Kidney capillary endothelial cell (primary cell): ENCODE measurements at regions not wholly inside any gene's neighbourhood (a gene's known extent, or its start where the extent isn't known, plus 50 kb on each side); places are given as distances from the start of the nearest gene placed in this dataset.

ENCODE experiments used
- DNase-seq: peaks from one replicate; pipeline ENCODE4 v3.0.0-alpha.2; 2018; ENCODE audit warnings: low spot score

DNA sequence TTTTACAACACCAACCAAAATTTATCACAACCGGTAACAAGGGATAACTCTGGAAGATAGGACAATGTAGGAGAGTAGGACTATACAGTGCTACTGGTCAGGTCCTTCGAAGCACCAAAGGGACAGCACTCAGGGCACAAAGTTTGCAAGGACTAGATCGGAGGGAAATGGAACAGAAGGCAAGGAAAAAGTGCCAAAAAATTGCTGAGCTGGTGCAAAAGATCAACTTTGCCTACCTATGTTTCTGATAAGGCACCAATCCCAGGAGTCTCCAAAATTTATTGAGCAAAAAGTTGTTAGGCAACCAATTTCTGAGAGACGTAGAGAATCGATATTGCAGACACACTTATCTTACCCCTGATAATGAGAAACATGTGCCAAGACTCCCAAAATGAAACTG lies 160.0 kb upstream of the PLEKHA5 start:
- DNase-seq = no peak

DNA sequence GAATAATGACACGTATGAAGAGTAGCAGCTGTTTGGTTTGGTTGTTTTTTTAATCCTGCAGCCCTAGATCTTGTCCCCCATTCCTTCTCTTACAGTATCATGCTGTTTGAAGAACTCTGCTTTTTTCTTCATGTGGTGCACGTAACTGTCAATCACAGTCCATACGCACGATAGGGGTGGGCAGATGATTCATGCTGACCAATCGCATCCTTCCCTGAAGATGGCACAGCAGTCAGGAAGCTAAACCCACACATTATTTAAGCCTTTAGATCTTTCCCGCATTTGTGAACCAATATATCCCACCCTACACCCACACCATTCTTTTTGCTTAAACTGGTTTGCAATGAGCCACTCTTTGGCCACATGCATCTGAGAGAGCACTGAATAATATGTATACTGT lies 158.9 kb upstream of the PLEKHA5 start:
- DNase-seq = no peak

DNA sequence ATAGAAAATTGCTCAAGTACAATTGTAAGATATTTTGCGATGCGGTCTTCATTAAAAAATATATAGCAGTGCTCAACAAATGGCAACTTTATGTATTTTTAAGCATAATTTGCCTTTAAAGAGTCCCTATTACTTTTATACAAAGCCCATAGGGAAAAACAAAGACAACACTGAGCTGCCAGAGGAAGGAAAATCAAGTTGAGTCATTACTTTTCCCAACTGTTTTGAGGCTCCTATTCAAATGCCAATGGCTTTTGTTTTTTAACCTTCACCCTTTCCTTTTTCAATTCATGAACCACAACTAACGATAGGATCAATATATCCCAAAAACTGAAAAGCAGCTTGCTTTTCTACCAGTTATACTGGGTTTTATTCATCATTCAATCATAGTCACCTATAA lies 157.6 kb upstream of the PLEKHA5 start:
- DNase-seq = no peak

DNA sequence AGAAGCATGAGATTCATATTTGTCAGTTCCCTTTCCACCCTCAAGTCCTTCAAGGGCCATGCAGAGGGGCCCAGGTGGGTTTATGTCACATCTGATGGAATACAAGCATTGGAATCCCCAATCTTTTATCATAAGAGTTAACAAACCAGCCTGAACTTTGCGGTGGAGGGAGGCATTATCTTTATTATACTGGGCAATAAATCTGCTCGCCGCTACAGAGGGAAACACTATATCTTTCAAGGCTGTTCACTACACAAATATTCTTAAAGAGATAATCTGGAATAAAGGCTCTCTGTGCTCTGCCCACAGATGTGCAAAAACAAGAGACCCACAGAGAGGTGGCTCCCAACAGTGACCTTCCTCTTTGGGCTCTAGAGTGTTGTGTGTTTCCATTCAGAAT lies 153.6 kb upstream of the PLEKHA5 start:
- no peak for DNase-seq

DNA sequence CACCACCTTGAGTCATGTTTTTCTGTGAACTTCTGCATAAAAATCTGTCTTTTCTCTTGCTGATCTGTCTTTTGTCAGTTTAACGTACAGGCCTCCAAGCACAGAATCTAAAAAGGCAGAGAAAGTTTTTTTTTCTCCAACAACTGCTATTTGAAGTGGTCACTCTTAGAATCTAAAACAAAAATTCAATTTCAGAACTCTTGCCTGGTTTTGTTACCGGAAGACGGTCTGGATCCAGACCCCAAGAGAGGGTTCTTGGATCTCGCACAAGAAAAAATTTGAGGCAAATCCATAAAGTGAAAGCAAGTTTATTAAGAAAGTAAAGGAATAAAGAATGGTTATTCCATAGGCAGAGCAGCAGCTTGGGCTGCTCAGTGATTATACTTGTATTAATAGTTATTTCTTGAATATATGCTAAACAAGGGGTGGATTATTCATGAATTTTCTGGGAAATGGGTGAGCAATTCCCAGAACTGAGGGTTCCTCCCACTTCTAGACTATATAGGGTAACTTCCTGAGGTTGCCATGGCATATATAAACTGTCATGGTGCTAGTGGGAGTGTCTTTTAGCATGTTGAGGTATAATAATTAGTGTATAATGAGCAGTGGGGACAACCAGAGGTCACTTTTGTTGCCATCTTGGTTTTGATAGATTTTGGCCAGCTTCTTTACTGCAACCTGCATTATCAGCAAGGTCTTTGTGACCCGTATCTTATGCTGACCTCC lies 150.0 kb upstream of the PLEKHA5 start:
- DNase-seq = no peak

DNA sequence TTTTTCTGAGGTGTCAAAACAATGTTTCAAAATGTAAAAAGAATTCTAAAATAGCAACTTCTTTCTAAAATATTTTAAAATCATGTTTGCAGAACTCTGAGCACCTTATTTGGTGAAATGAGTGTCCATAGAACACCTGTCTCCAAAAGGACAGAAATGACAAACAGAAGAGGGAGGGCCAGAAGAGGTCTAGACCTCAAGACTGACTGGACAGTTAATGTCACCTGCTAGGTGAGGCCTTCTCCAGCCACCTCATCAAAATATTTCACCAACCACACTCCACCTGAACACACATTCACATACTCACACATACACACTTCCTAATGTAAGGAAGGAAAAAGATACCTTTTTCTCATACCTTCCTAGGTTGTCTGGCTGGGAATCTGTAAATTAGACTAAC lies 147.8 kb upstream of the PLEKHA5 start:
- DNase-seq = no peak

DNA sequence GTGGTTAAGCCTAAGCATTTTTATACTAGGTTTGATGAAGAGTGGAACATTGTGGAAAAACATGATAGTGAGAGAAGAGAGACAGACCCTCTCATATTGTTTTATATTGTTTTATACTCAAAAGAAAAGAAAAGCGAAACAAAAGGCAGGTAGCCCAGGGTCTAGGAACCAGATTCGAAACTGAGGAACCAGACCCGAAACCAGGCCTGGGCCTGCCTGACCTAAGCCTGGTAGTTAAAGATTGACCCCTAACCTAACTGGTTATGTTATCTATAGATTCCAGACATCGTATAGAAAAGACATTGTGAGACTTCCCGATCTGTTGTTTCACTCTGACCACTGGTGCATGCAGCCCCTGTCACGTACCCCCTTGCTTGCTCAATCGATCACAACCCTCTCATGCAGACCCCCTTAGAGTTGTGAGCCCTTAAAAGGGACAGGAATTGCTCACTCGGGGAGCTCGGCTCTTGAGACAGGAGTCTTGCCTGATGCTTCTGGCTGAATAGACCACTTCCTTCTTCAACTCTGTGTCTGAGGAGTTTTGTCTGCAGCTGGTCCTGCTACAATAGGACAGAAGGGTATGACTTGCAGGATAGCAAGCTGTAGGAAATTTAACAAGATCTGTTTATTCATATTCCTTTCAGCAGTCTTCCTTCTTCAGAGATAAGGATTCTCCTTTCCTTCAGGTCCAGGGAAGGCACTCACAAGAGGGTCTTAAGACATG lies 147.1 kb upstream of the PLEKHA5 start:
- DNase-seq = no peak

DNA sequence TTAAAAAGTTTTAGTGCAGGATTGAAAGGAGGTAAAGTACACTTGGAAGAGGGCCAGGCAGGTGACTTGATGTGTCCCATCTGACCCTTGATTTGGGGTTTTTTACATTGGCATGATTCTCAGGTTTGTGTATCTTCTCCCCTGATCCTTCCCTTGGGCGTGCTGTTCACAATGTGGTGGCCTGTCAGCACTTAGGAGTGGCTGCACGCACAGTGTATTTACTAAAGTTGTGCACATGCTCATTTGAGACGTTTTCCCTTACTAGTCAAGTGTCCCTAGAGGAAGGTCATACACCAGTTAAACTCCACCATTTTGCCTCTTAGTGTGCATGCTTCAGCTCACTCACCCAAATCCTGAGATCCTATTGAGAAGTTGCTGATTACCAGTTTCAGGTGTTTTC lies 145.7 kb upstream of the PLEKHA5 start:
- DNase-seq = no peak

DNA sequence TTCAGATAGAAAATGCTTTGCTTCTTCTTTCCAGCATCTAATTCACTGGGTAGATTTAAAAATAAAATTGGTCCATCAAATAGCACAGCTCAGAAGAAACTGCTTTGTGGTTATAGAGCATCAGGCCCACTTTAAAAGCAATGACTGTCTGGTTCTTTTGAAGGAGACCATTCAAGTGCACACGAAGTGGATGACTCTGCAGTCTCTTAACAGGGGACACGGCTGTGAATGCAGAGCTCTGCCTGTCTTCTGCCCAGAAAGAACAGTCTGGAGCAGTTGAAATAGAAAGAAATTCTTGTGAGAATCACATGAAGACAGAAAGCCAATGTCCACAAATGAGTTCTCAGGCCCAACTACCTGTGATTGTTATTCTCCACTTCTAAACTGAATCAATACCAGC lies 138.7 kb upstream of the PLEKHA5 start:
- no peak for DNase-seq

DNA sequence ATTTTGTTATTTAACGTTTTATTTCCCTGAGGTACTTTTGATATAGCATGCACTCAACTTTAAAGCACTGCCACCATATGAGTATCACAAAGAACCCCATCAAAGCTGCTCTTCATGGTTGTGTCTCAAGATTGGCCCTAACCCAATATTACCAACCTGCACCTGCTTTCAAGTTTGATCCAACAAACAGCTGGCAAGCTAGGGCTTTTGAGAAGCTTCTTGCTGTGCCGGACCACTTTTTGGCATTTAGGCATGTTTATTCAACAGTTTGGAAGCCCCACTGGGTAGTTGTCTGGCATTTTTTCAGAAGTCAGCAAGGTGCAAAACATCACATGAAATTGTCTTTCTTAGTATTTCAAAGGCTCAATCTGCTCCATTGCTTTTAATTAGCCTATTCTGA lies 137.2 kb upstream of the PLEKHA5 start:
- DNase-seq = no peak

DNA sequence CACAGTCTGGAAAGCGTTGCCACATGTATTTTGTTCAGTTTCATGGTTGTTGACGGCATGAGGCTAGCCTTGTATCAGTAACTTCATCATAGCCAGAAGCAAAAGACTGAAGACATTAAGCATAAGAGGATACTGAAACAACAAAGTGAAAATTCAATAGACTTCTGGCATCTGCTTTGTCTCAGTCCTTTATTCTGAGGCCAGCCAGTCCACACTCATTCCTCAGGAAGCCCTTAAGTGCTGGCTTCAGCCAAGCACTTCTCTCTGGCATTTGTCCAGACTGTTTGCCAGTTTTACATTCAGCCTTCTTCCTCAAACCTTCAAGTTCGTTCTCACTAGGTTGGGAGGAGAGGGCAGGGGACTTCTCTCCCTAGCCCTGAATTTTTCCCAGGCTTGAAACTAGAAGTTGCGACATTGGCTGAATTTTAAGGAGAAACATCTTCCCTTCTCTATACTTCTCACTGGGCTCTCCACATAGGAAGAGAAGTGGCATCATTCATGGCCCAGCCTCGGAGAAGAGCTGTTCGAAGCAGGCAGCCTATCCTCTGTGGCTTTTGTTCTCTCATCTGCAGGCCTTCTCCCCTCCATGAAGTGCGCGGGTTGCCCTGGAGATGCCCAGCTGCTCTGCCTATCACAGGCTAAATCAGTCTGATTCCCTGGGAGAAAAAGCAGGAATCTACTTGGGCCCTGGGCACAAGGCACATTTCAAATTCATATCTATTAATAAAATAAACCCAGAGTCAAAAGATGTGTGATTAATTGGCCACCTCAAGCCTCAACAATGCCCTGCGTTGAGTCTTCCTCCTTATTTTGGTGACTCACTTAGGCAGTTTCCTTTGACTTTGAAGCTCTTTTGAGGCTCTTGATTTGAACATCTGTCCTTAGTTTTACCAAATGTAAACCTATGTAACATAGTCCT lies 130.9 kb upstream of the PLEKHA5 start:
- peak; percentile 84 for DNase-seq

DNA sequence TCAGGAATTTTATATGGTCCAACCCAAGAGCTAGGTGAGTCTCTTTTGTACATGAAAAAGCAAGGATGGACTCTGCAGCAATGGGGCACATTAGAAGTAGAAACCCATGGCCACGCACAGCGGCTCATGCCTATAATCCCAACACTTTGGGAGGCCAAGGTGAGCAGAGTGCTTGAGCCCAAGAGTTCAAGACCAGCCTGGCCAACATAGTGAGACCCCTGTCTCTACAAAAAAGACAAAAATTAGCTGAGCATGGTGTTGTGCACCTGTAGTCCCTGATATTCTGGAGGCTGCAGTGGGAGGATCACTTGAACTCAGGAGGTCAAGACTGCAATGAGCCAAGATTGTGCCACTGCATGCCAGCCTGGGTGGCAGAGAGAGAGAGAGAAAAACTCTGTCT lies 128.7 kb upstream of the PLEKHA5 start:
- no peak for DNase-seq

DNA sequence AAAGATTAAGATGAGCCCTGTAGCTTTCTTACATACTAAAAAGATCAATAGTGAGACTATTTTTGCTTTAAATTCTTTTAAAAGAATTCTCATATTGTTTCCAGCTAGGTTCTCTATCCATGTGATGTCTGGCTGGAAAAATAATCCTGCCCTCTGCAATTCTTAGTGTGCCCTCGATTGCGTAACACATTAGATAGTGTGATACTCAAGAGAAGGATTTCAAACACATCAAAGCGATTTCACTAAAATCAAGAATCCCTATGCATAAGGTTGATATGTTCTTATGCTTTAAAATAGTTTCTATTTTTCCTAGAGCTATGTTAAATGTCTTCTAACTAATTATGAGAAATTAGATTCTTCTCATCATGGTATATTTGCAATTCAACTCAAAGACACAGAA lies 127.3 kb upstream of the PLEKHA5 start:
- no peak for DNase-seq

DNA sequence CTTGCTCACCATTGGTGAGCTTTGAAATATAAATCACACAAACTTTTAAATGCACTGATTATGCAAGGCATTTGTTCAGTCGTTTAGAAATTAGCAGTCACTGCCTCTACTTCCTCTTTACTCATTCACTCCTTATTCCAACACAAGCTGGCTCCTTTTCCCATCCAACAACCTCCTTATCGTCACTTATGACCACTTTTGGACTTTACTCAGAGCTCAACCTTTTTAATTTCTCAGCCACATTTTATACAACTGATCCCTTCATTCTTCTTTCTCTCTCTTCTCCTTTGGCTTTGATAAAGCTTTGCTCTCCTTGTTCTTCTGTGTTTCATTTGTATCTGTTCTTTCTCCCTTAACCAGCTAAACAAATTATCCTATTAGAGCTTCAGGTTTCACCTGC lies 126.4 kb upstream of the PLEKHA5 start:
- DNase-seq = no peak

DNA sequence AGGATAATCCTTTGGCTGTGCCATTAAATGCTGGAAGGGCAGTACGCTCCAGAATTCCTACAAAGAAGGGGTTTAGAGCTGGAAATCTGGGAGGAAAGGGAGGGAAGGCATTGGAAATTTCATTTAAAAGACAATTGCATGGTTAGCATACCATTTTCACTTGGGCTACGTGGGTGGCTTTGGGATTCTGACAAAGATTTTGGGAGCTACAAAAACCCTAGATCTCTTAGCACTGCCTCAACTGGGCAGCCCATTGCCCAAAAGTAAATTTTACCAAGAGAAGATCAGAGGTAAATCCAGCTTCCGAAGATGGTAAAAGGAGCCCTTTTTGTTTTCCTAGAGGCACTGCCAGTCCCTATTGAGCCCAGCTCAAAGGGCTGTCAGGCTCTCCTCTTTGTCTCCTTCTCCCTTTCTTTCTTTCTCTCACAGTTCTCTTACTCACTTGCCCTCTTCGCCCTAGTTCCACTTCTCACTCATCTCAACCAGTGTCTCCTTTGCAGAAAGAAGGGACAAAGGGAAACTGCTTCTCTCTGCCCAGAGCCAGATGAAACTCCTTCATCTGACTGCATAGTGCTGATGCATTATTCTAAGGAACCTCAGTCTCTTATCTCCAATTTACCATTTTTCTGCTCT lies 125.4 kb upstream of the PLEKHA5 start:
- no peak for DNase-seq

DNA sequence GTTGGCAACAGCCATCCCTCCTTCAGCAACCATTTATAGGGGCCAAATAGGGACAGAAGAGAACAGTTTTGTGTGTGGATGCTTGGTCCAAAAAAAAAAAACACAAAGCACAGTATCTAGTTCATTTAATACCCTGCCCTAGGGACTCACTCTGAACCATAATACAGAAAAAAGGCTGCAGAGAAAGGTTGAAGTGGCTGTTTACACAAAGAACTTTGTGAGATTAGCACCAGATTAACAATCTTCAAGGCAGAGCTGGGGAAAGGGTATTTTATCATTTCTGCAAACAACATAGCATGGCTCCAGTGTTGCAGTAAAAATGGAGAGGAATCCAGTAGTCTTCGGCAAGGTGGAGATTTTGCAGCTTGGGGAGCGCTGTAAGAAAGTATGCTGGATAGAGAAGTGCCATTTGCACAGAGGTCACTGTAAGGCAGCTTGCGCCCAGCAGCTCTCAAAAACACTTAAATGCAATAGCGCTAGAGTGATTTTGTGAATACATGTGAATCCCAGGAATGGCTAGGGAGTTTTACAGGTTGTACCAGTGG lies 124.2 kb upstream of the PLEKHA5 start:
- no peak for DNase-seq

DNA sequence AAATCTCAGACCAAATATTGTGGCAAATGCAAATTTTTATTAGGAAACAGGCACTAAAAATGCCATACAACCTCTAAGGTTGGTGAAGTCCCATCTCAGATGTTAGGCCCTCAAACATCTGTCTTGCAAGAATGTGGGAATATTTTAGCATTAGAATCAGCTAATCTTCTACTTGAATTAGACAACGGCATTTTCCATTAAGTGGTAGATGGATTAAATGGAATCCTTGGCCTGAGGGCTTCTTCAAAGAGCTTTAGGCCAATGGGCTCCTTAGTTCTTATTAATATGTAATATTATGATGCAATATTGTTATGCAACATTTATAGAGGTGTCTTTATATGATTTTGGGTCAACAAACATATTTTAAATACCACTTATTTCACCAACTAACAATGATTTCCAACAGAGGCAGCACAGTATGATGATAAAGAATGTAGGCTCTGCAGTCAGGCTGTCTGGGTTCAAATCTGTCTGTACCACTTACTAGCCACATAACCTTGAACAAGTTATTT lies 122.9 kb upstream of the PLEKHA5 start:
- no peak for DNase-seq

DNA sequence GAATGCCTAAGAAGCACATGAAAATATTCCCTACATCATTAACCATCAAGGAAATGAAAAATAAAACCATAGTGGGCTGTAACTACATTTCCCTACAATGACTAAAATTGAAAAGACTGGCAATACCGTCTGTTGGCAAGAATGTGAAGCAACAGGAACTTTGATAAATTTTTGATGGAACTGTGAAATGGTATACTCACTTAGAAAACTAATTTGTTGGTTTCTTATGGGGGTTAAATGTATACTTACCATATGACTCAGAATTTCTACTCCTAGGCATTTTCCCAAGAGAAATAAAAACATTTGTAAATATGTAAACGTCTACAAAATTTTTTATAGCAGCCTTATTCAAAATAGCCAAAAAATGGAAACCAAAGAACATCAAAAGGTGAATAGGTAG lies 121.4 kb upstream of the PLEKHA5 start:
- no peak for DNase-seq

DNA sequence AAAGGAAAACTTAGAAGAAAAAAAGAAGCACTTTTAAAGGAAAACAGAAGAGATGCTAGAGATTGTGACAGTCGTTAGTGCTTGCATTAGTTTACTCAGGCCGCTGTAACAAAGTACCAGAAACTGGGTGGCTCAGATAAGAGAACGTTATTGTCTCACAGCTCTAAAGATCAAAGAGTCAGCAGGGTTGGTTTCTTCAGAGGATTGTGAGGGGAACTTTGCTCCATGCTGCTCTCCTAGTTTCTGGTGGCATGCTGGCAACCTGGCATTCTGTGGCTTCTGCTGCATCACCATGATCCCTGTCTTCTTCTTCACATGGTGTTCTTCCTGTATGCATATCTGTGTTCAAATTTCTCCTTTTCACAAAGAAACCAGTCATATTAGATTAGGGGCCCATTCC lies 119.4 kb upstream of the PLEKHA5 start:
- no peak for DNase-seq

DNA sequence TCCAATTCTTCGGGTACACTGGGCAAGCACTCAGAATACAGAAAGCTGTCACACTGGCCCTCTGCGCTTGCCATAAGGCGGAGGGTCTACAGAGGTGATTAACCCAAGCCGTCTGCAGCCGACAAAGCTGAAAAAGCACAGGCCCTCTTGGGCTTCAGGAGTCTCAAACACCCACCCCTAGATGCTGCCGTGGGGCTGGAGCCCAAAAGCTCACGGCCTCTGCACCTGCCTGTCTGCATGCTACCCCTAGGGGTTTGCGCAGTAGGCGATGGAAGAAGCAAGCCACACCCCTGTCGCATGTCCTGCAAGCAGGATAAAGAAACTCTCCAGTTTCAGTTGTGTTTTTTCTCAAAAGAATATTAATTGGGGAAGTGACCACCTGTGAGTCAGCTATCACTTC lies 118.8 kb upstream of the PLEKHA5 start:
- DNase-seq = no peak

DNA sequence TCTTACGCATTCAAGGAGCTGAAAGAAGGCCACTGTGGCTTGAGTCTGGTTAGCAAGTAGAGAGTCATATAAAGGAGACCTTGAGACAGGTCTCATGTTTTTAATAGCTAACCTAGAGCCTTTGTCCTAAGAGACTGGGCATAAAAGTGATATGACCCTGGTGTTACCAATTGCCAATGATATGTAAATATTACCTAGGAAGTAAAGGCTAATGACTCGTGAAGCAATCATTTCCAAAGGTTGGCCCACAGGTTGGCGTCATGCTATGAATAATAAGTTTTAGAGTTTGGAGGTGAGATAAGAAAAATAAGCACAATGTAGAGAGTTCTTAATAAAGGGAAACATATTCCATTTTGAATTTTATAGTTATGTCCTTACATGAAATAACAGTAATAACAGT lies 116.6 kb upstream of the PLEKHA5 start:
- no peak for DNase-seq

DNA sequence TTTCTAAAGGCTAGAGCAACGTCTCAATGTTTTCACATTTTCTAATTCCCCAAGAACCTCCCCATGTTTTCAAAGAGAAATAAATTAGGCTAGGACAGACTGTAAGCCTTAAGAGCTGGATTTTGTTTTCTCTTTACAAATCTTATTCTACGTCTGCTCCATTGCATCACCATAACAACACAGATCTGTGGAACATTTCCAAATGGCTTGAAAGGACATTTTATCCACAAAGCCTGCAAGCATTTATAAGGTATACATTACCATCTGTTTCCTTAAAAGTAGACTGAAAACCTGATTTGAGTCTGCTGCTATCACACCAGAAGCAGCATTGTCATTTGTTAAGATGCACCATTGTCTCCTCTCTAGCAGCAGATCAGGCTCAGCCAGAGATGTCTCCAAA lies 115.3 kb upstream of the PLEKHA5 start:
- no peak for DNase-seq
